HEK293T (cell line): ENCODE measurements at regions not wholly inside any gene's neighbourhood (a gene's known extent, or its start where the extent isn't known, plus 50 kb on each side); places are given as distances from the start of the nearest gene placed in this dataset.

ENCODE experiments used
- FOXM1 ChIP-seq: fragments of 450-650 bp; IDR thresholded peaks from 2 replicates; pipeline ENCODE4 v1.6.1; 2017; ENCODE audit warnings: mild to moderate bottlenecking, borderline replicate concordance
- L3MBTL2 ChIP-seq: fragments of 450-650 bp; conservative IDR thresholded peaks from 2 replicates; pipeline ENCODE4 v1.6.1; 2016; ENCODE audit warnings: mild to moderate bottlenecking
- NFRKB ChIP-seq: fragments of 450-650 bp; IDR thresholded peaks from 2 replicates; pipeline ENCODE4 v1.6.1; 2016; ENCODE audit warnings: mild to moderate bottlenecking, moderate library complexity
- SP1 ChIP-seq: fragments of 450-650 bp; IDR thresholded peaks from 2 replicates; pipeline ENCODE4 v1.6.1; 2017

- TF ChIP-seq NFRKB: no peak
- TF ChIP-seq SP1: no peak
- TF ChIP-seq L3MBTL2: no peak
- no peak for TF ChIP-seq FOXM1
Measured at GRCh38 chr4:136103616-136104015, 1428.7 kb downstream of the PCDH18 start.
